Femur (tissue), 1 donor: ENCODE measurements at regions not wholly inside any gene's neighbourhood (a gene's known extent, or its start where the extent isn't known, plus 50 kb on each side); places are given as distances from the start of the nearest gene placed in this dataset.

ENCODE experiments used
- DNase-seq: peaks from one replicate; pipeline ENCODE4 v3.0.0-alpha.2; 2017

DNA sequence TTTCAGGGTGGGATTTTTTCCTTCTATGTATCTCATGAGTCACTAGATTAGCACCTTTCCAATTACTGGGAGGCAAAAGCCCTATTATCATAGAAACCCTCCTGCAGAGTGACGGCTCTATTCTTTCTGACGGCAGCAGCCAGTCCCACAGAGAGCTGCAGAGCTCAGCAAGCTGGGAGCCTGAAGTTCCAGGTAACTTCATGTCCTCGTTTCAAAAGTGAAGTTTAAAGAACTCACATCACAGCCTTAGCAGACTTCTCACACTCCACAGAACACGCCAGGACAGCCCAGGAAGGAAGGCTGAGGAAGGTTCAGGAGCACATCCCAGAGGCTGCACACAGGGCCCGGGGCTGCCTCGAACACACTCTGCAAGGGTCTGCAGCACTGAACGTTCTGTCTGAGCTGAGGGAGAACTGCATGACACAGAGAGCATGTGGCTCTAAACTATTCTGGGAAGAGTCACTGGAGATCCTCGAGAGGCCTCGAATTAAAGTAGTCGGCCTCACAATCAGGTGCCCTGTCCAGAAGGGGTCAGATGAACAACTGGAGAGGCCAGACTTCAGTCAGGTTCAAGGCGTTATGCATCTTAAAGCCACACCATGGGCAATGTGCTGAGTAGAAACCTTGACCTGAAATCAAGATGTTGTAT lies 104.2 kb upstream of the DRD2 start:
- DNase-seq = no peak

GRCh38 chr11:113578715-113579250 lies 103.6 kb upstream of the DRD2 start:
- no peak for DNase-seq

DNA sequence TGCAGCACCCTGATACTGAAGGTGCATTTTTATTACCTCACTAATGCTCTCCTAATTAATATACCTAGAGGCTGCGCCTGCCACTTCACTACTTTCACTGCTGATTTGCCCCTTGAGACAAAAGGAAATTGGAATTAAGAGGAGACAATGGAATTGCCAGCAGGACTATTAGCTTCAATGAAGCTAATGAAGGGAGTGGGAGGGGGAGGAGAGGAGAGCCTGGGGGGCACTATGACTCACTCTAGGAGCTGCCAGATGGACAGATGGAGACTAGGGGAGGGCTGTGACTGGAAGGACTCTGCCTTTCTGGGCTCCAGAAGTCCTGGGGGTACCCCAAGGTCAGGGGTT lies 102.8 kb upstream of the DRD2 start:
- no peak for DNase-seq

DNA sequence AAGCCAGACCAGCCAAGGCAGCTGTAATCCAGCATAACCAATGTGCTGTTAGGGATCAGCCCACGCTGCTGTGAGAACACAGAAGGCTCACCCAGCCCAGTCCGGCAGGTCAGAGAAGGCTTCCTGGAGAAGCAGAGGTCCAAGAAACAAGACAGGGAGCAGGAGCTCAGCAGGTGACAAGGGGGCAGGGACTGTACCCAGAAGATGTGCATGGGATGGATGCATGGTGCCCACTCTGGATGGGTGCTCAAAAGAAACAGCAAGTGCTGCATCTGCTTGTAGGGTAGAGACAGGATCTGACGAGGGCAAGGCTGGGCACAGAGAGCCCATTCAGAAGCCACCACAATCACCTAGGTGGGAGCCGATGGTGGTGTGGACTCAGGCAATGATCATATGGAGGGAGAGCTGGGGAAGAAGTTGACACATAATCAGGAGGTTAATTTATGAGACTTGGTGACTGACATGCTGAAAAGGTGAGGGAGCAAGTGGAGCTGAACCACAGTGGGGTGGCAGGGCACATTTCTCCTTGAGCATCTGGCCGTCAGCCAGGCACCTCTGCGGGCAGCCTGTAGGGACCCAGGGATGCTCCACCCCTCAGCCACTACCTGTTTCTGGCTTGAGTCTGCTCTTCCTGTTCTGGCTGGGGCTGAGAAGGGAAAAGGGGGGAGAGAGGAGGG lies 102.3 kb upstream of the DRD2 start:
- no peak for DNase-seq

DNA sequence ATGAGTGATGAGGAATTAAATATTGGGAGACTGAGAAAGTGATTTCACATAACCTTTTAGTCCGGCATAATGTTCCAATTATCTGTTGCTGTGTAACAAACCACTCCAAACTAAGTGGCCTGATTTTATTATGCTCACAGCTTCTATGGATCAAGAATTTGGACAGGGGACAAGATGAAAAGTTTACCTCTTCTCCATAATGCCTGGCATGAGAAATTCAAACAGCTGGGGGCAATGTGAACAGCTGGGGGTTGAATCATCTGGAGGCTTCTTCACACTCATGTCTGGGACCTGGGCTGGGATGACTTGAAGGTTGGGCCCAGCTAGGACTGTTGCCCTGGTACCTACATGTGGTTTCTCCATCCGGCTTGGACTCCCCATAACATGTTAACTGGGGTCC lies 99.4 kb upstream of the DRD2 start:
- DNase-seq = no peak

GRCh38 chr11:113574171-113574570 lies 99.0 kb upstream of the DRD2 start:
- DNase-seq = no peak

- DNase-seq = no peak
These were observed 97.0 kb upstream of the DRD2 start for GRCh38 chr11:113572136-113572735.

DNA sequence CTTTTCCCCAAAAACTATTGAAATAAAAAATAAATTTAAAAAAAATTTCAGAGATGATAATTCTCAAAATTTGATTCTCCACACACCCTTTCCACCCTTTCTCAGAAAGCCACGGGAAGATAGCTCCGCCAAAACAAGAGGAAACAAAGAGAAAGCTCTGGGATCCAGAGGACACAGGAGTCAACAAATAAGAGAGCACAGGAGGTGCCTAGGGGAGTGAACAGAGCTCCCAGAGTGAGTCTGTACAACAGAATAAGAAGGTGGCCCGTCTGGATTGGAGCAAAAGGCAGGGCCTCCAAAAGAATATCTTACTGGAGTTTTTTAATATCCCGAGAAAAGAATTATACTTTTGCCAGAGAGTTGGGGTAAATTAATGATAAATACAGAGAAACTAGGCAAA lies 96.3 kb upstream of the DRD2 start:
- DNase-seq = no peak

DNA sequence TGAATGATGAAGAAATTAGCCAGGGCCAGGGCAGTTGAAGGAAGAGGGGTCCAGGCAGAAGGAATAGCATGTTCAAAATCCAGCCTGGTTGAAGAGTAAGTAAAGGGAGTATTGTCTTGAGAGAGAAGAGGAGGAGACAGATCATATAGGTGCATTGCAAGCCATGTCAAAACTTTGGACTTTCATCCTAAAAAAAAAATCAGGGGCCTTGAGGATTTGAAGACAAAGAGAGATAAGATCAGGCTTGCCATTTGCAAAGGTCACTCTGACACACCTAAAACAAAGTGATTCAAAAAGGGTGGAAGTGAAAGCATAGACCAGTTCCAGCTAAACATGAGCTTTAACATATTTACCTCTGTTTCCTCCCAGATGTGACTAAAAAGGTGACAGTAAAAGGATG lies 95.7 kb upstream of the DRD2 start:
- no peak for DNase-seq

DNA sequence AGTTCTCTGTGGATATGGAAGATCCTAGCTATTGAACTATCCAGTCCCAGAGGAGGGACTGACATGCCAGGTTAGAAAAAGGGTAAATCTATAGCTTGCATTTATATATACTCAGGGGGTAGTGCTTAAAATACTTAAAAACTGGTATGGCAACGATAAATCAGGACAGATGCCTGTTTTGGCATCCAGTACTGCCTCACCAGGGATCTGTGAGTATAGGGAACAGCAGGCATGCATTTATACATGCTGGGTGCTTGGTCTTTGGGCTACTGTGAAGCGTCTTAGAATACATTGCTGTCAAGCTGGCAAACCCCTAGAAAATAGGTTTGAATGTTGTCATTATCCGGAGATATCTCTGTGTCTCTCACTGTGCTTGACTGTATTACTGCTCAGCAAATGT lies 94.2 kb upstream of the DRD2 start:
- no peak for DNase-seq

- DNase-seq = no peak
These were observed 93.4 kb upstream of the DRD2 start for GRCh38 chr11:113568566-113568965.

GRCh38 chr11:113567867-113568544 lies 92.8 kb upstream of the DRD2 start:
- DNase-seq = peak; percentile 65

GRCh38 chr11:113567097-113567496 lies 91.9 kb upstream of the DRD2 start:
- DNase-seq = no peak

GRCh38 chr11:113564527-113565130 lies 89.4 kb upstream of the DRD2 start:
- no peak for DNase-seq

DNA sequence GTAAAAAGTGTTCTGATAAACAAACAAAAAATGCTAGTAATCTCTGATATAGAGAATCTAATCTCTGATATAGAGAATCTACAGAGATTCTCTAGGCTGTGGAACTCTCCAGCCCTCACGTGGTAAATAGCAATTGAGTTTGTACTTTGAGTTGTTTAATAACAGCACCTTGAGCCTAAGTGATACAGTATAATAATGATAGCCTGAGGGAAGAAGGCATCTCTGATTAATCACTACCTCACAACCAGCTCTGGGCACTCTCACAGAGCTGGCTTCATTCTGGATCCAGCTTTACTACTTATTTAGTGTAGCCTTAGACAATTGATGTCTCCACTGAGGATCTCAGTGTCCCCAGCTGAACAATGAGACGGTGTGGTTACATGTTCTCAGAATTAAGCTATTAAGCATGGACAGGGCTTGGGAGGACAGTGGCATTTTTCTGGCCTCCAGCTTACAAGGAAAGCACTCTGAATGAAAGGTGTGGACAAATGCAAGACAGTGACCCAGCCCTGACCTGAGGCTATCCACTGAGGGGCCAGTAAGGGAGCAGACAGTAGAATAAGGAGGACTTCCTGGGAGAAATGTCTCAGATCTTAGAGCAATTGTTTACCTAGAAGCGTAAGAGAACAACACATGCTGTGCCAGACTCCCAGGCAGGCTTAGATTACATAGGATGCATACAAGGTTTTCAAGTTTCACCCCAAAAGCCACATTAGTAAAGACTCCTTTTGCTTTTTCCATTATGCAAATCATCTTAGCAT lies 88.7 kb upstream of the DRD2 start:
- DNase-seq = no peak

DNA sequence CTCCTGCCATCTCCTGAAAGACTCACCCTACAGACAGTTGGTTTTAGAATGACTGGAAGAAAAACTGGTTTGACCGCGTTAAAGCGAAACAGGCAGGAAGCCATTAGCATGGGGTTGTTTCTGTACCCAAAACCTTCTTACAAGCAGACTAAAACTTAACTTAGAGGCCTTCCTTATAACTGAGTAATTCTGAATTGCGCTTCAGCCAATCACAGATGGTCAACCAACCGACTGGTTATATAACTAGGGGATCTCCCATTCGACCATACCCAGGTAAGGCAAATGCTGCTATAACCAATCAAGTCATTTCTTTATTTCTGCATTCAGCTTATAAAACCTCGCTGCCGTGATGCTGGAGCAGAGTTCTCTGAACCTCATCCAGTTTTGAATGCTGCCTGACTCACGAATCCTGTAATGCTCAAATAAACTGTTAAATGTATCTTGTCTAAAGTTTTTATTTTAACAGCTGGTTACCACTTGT lies 87.8 kb upstream of the DRD2 start:
- no peak for DNase-seq

GRCh38 chr11:113562576-113562975 lies 87.4 kb upstream of the DRD2 start:
- no peak for DNase-seq

DNA sequence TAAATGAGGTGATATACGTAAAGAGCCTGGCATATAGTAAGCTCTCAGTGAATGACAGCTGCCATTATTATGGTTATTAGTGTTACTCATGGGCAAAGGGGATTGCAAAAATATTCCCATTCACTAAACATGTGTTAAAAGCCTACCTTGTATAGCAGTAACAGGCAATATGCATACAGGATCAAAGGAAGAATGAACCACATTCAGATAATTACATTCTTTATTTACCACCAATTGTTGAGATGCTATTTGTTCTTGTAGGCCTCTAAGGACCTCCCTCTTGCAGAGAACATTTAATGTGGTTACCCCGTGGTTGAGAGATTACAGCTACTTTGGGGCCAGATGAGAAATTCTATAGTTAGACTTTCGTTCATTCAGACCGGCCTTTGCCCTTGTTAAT lies 82.7 kb upstream of the DRD2 start:
- DNase-seq = no peak

GRCh38 chr11:113556036-113556435 lies 80.8 kb upstream of the DRD2 start:
- DNase-seq = no peak

DNA sequence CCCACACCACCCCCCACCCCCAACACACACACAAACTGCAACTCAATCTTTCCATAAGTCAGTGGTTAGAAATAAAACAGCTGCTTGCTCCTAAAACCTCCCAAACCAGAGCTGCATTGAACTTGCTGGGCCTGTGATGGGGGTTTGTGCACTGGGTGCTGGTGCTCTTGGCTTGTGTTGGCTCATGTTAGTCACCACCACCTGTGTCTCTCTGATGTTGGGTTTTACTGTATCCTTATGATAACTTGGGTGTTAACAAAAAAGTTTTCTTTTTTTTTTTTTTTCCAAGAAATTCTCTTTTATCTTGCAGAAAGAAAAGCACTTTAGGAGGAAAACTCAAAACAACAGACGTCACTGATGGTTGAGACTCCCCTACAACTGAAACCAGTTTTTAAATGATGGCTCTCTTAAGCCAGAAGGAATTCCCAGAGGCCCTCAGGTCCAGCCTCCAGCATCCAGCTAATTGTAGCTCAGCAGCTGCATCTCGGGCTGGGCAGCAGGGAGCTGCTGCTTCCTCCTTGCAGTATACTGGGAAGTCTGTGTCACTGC lies 79.9 kb upstream of the DRD2 start:
- DNase-seq = no peak

DNA sequence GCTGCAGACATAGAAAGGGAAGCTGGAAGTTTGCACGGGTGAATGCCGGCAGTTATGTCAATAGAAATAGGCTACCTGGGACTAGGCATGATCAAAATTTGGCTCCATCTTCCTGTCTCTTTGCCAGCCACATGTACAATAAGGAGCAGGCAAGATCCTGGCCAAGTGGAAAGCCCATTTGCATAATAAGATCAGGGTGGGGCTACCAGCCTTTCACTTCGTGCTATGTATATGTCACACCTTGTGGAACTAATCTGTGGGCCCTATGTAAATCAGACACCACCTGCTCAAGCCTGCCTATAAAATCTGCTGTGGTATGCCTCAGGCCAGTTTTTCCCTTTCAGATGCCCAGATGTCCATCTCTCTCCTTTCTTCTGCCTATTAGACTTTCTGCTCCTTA lies 79.3 kb upstream of the DRD2 start:
- DNase-seq = no peak

DNA sequence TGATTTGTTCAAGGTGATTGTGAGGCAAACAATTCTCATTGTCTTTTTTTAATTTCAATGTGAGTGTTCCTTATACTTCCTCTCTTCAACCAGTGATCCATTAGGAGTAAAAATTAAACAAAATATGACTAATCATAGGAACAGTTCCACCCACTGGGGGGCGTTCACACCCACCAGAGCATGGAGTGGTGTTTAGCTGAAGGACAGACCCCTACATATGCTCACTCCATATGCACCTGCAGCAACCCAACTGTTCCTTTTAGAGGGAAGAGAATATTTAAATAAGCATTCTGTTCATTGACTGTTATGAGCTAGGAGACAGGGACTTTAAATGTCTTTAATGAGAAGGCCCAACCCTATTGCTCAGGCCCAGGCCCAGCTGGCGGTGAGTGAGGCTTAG lies 78.7 kb upstream of the DRD2 start:
- no peak for DNase-seq
